ENCODE measurements at regions not wholly inside any gene's neighbourhood (a gene's known extent, or its start where the extent isn't known, plus 50 kb on each side); places are given as distances from the start of the nearest gene placed in this dataset.

DNA sequence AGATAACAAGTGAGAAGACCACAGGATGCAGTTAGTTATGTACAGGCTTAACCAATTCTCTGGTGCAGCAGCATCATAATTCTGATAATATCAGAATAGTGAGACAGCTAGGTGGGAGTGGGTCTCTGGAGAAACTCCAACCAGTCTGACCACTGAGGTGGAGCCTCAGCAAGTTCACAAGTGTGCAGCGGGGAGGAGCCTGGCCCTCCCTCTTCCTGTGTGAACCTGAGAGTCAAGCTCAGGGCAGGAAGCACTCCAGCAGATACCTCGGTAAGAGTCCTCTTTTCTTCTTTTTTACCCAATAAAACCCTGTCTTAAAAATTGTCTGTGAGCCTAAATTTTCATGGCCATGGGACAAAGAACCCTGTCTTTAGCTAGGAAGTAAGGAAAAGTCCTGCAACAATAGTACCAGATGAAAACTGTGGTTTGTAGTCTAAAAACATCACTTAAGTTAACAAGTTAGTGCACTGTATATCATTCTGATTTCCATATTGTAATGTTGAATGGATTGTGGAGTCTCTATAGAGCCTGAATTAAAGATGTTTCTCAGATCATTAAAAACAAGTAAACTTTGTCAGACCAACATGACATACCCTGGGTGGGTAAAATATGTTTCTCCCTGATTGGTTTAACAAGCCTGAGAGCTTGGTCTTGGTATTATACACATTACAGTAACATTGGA is 370.8 kb downstream of the TMEM182 start:
- TF ChIP-seq, protein P1, sequence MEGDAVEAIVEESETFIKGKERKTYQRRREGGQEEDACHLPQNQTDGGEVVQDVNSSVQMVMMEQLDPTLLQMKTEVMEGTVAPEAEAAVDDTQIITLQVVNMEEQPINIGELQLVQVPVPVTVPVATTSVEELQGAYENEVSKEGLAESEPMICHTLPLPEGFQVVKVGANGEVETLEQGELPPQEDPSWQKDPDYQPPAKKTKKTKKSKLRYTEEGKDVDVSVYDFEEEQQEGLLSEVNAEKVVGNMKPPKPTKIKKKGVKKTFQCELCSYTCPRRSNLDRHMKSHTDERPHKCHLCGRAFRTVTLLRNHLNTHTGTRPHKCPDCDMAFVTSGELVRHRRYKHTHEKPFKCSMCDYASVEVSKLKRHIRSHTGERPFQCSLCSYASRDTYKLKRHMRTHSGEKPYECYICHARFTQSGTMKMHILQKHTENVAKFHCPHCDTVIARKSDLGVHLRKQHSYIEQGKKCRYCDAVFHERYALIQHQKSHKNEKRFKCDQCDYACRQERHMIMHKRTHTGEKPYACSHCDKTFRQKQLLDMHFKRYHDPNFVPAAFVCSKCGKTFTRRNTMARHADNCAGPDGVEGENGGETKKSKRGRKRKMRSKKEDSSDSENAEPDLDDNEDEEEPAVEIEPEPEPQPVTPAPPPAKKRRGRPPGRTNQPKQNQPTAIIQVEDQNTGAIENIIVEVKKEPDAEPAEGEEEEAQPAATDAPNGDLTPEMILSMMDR (IDR thresholded peaks at IDR 0.05; ENCODE audit: borderline replicate concordance, extremely low read depth, low read length, poor library complexity, severe bottlenecking) = no peak
- TF ChIP-seq EZH2 (IDR thresholded peaks at IDR 0.05; ENCODE audit: borderline replicate concordance, low read depth, low read length, severe bottlenecking) = no peak

Data from DND-41 (cell line).